GM21619 (cell line): ENCODE measurements at regions not wholly inside any gene's neighbourhood (a gene's known extent, or its start where the extent isn't known, plus 50 kb on each side); places are given as distances from the start of the nearest gene placed in this dataset.

Source experiments
- ATAC-seq: cut with Tn5 transposase; IDR thresholded peaks from one replicate; pipeline ENCODE4 v1.9.1; 2021; ENCODE audit not compliant: unreplicated experiment

DNA sequence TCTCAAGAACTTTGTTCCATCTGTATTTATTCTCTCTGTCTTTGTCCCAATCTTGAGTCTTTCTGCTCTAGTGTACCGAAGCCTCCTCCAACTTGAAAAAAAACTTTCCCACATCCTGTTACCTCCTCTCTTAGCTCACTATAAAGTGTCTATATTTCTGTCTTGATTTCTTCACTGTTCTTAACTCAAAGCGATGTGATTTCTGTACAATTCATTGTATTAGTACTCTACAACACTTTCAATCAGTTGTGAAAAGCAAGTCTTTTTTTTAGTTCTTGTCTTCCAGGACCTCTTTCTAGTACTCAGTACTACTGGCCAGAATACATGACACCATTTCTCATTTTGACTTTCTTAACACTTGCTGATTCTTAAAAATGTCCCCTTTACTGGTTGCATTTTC lies 353.5 kb upstream of the SATB1 start:
- ATAC-seq = no peak

- no peak for ATAC-seq
Measured at GRCh38 chr3:18778094-18778493, 353.0 kb upstream of the SATB1 start.

GRCh38 chr3:18775501-18775900 lies 350.4 kb upstream of the SATB1 start:
- ATAC-seq = no peak

DNA sequence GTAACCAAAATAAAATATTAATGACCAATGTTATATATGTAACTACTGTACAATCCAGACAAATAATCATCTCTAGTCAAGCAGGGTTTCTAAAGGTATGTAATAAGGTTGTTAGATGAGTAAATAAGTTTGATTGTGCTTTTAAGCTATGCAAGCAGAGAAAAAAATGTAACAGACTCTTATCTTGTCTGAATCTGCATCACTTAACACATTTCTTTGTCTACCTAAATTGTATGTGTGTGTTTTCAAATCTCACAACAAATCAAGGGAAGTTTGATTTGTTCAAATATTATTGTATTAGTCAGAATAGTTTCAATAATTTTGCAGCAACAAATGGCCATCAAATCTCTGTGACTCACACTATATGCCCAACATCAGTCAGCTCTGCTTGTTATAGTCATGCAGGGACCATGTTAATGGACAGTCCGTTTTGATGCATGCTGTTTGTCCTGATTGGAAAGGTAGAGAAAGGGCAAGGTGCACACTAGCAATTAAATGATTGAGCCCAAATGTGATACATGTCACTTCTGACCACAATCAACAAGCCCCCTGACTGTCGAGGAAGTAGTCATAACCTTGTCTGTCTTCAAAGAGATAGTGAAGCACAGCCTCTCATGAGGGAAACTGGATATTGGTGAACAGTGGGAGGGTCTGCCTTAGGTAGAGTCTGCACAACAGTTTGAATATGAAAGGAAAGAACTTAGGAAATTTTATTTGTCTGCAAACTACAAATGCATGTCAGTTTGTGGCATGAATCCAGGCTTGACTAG lies 349.4 kb upstream of the SATB1 start:
- no peak for ATAC-seq

DNA sequence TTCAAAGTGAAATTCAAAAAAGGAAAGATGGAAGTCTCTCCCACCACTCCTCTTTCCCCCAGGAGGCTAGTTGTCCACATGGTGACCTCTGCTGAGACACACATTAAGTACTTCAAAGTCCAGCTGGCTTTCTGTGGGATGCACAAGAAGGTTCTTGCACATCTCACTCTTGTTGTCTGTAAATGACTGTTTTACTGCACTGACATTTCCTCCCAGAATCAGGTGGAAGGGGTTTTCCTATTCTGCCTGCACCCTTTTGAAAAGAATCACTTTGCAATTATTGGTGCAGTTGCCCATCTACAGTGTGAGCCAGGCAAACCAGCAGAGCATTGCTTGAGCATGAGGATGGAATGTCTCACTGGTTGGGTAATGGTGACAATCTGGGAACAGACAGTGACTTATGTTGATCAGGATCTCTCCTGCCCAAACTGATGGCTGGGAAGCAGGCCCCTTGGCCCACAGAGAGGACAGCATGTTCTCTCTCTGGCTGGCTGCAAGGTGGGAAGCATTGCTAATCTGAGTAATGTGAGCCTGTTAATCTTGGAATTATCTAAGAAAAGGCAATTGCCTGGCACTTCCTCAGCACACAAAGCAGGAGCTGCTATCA lies 347.7 kb upstream of the SATB1 start:
- no peak for ATAC-seq

GRCh38 chr3:18771931-18772330 lies 346.8 kb upstream of the SATB1 start:
- ATAC-seq = no peak

DNA sequence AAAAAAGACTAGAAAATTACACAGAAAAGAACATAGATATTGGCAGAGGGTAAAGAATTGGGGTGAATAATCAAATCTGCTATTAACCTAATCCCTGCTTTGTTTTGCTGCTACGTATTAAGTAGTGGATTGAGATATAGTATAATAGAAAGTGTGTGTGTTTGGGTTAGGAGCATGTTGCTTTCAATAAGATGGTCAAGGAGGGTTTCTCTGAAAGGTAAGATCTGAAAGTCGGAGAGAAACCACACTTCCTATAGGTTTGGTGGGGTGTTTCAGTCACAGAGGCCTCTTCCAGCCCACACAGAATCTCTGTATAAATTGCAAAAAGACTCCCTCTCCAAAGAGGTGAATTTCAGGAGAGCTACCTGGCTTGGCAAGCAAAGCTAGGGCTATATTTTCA lies 345.7 kb upstream of the SATB1 start:
- no peak for ATAC-seq

DNA sequence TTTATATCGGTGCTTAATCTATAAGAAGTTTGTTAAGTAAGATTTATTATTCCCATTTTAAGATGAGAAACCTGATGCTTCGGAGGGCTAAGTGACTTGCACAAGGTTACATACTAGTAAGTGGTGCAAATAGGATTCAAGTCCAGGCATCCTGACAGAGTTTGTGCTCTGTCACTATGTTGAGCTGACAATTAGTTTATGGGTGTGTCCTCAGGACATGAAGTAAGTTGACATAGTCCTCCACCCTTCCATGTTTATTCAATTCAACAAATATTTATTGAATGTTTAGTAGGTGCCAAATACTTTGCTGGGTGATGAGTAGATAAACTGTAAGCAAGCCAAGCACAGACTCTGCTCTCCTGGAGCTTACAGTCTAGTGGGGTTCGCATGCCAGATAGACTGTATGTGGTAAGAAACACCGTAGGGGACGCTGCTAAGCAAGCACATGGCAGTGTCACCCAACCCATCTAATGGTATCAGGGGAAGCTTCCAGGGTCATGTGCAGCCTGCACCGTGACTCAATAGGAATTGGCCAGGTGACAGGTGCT lies 342.7 kb upstream of the SATB1 start:
- no peak for ATAC-seq

DNA sequence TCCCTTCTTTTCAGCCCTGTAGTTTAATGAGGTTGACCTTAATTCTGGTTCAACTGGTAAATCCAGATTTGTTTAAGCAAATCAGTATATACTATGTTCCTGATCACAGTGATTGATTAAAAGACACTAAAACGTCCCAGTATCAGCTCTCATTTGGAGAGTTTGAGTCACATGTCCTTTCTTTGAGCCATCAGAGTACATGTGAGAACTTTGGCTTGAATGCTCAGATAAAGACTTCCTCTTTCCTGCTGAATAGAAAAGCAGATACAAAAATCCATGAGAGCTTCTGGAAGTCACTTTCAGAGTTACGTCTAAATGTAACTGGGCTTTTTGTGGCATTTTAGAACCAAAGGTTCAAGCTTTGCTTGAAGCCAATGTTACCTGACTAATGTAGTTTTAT lies 341.8 kb upstream of the SATB1 start:
- no peak for ATAC-seq

DNA sequence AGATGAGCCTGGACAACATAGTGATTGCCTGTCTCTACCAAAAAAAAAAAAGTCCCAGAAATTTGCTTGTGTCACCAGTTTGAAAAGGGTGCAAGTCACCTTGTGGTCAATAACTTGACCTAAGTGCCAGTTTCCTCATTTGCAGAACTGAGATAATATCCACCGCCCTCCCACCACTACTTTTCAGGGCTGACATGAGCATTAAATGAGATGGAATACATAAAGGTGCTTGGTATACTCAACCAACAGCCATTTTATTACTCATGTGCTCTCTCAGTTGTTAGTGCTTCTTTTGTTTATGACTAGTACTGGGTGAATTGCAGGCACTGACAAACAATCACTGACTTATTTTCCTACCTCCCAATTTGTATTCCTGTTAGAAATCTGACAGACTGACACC lies 340.5 kb upstream of the SATB1 start:
- ATAC-seq = no peak

- ATAC-seq = no peak
Measured at GRCh38 chr3:18765161-18765560, 340.0 kb upstream of the SATB1 start.

GRCh38 chr3:18761530-18761929 lies 336.4 kb upstream of the SATB1 start:
- no peak for ATAC-seq

- ATAC-seq = peak; percentile 90
Measured at GRCh38 chr3:18758047-18758704, 333.0 kb upstream of the SATB1 start.

DNA sequence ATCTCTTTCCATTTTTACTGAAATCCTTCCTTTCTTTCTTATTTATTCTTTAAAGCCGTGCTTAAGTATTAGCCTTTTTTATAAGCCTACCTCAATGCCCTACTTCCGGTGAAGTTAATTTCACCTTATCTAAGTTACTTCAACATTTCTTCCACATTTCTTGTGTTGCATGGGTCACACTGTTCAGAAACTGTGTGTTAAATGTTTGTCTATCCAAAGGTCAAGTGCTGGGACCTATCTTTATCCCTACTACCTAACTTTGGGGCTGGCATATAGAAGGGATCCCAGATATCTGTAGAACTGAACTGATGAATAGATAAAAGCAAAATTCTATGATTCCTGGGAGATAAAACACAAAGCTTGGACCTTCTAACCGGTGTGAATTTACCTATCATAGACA lies 332.3 kb upstream of the SATB1 start:
- ATAC-seq = no peak

DNA sequence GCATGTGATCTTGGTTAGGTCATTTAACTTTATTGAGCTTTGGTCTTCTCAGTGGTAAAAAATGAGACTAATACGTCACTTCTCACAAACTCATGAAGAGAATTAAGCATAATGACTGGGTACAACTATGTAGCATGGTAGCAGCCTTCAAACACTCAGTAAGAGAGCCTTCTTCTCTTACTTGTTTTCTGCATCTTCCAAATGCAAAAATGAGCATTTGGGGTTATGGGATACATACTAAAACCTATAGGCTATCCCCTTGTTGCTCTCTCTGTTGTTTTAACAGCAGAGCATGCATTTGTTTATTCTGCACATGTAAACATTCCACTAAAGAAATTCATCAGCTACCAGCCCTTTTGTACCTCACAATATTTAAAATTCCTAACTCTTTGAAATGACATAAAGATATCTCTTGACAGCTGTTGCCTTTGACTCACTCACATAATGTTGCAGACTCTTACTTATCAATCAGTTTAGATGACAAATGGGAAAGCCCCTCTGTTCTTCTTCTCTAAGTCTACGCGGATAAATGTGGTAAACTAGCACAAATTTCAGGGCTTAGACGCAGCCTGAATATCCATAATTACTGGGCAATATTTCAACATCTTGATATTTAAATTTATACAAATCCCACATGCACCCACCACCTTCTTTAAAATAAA lies 327.3 kb upstream of the SATB1 start:
- ATAC-seq = no peak

GRCh38 chr3:18751514-18751913 lies 326.4 kb upstream of the SATB1 start:
- peak; percentile 62 for ATAC-seq

DNA sequence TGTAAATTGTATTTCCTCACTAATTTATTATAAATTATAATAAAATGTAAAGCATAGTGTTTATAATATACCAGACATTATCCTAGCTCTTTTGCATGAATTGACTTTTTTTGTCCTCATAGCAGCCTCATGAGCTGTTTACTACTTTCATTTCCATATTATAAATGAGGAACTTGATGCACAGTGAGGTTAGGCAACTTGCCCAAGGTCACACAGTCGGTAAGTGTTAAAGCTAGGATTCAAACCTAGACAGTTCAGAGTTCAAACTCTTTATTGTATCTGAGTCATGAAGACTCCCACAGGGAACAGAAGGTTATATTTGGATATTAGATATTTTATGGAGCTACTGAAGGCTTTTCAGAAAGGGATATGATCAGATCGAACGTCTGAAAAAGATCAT lies 322.2 kb upstream of the SATB1 start:
- no peak for ATAC-seq

DNA sequence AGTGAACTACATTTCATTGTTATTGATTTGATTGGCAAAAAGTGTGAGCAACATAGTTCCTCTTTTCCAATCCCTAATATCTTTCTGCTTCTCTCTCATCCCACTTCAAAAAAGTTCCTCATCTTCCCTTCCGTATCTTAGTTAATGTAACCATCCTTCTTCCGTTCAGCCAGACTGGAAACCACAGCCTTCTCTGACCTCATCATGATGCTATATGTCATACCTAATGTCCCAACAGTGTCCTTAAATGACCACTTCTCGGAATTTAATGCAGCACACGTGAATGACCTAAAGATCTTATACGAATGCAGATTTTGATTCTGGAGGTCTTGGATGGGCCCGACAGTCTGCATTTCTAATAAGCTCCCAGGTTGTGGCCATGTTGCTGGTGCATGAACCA lies 320.3 kb upstream of the SATB1 start:
- ATAC-seq = no peak

DNA sequence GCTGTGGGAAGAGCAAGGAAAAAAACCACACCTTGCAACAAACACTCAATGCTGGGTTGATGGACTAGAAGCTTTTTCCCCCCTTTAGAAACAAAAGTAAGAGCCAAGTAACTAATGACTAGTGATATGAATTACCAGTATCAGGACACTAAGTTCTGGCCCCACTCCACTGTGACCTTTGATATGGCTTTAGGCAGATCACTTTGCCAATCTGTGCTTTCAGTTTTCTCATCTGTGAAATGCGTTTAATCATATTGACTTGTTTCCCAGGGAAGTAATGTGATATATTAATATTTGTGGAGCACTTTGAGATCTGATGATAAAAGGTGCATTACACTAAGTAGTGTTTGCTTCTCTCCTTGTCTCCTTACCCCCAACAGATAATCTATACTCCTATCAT lies 319.3 kb upstream of the SATB1 start:
- ATAC-seq = no peak

GRCh38 chr3:18743761-18744160 lies 318.6 kb upstream of the SATB1 start:
- no peak for ATAC-seq
